ENCODE measurements at regions not wholly inside any gene's neighbourhood (a gene's known extent, or its start where the extent isn't known, plus 50 kb on each side); places are given as distances from the start of the nearest gene placed in this dataset.

- no peak for TF ChIP-seq CTCF (IDR thresholded peaks at IDR 0.05)
Observed at GRCh38 chr16:73399997-73400396, 352.1 kb upstream of the ZFHX3 start.

GRCh38 chr16:73399486-73399885, 351.6 kb upstream of the ZFHX3 start:
- no peak for TF ChIP-seq CTCF (IDR thresholded peaks at IDR 0.05)

- TF ChIP-seq CTCF (IDR thresholded peaks at IDR 0.05), result no peak
Observed at GRCh38 chr16:73396556-73396955, 348.6 kb upstream of the ZFHX3 start.

GRCh38 chr16:73390936-73391335, 343.0 kb upstream of the ZFHX3 start:
- TF ChIP-seq CTCF (IDR thresholded peaks at IDR 0.05), result no peak

- no peak for TF ChIP-seq CTCF (IDR thresholded peaks at IDR 0.05)
Observed at GRCh38 chr16:73390491-73390890, 342.6 kb upstream of the ZFHX3 start.

GRCh38 chr16:73389085-73389484, 341.2 kb upstream of the ZFHX3 start:
- no peak for TF ChIP-seq CTCF (IDR thresholded peaks at IDR 0.05)

- TF ChIP-seq CTCF (IDR thresholded peaks at IDR 0.05), result no peak
Observed at GRCh38 chr16:73387979-73388378, 340.1 kb upstream of the ZFHX3 start.

GRCh38 chr16:73385696-73386095, 337.8 kb upstream of the ZFHX3 start:
- TF ChIP-seq CTCF (IDR thresholded peaks at IDR 0.05), result no peak

All from LNCAP (cell line).